ENCODE measurements at regions not wholly inside any gene's neighbourhood (a gene's known extent, or its start where the extent isn't known, plus 50 kb on each side); places are given as distances from the start of the nearest gene placed in this dataset.
"Not testable (repeated sequence)": the region's sequence is repeated elsewhere in the genome, so short reads cannot be mapped to it uniquely, and the experiment has no call there.

- no peak for DNase-seq (ENCODE audit: low spot score)
Observed at GRCh38 chr5:91824406-91824805, 441.3 kb upstream of the ARRDC3 start.

GRCh38 chr5:91820874-91821273 is 437.8 kb upstream of the ARRDC3 start:
- DNase-seq (ENCODE audit: low spot score), result no peak

GRCh38 chr5:91816681-91817080 is 433.6 kb upstream of the ARRDC3 start:
- no peak for DNase-seq (ENCODE audit: low spot score)

GRCh38 chr5:91797576-91797975 is 414.5 kb upstream of the ARRDC3 start:
- no peak for DNase-seq (ENCODE audit: low spot score)

- no peak for DNase-seq (ENCODE audit: low spot score)
Observed at GRCh38 chr5:91794856-91795548, 411.9 kb upstream of the ARRDC3 start.

GRCh38 chr5:91794455-91794854 is 411.3 kb upstream of the ARRDC3 start:
- no peak for DNase-seq (ENCODE audit: low spot score)

GRCh38 chr5:91787718-91788117 is 404.6 kb upstream of the ARRDC3 start:
- DNase-seq (ENCODE audit: low spot score), result no peak

GRCh38 chr5:91777671-91778070 is 394.6 kb upstream of the ARRDC3 start:
- DNase-seq (ENCODE audit: low spot score), result no peak

- DNase-seq (ENCODE audit: low spot score), result no peak
Observed at GRCh38 chr5:91776249-91776648, 393.1 kb upstream of the ARRDC3 start.

- no peak for DNase-seq (ENCODE audit: low spot score)
Observed at GRCh38 chr5:91770400-91770799, 387.3 kb upstream of the ARRDC3 start.

GRCh38 chr5:91757383-91757782 is 374.3 kb upstream of the ARRDC3 start:
- DNase-seq (ENCODE audit: low spot score), result not testable (repeated sequence)

- DNase-seq (ENCODE audit: low spot score), result no peak
Observed at GRCh38 chr5:91754990-91755389, 371.9 kb upstream of the ARRDC3 start.

- not testable (repeated sequence) for DNase-seq (ENCODE audit: low spot score)
Observed at GRCh38 chr5:91744470-91744869, 361.4 kb upstream of the ARRDC3 start.

- DNase-seq (ENCODE audit: low spot score), result no peak
Observed at GRCh38 chr5:91742550-91742949, 359.4 kb upstream of the ARRDC3 start.

GRCh38 chr5:91741764-91742505 is 358.8 kb upstream of the ARRDC3 start:
- DNase-seq (ENCODE audit: low spot score), result no peak

GRCh38 chr5:91730026-91730425 is 346.9 kb upstream of the ARRDC3 start:
- DNase-seq (ENCODE audit: low spot score), result no peak

- no peak for DNase-seq (ENCODE audit: low spot score)
Observed at GRCh38 chr5:91727463-91727862, 344.3 kb upstream of the ARRDC3 start.

GRCh38 chr5:91722736-91723467 is 339.8 kb upstream of the ARRDC3 start:
- no peak for DNase-seq (ENCODE audit: low spot score)

GRCh38 chr5:91712718-91713117 is 329.6 kb upstream of the ARRDC3 start:
- DNase-seq (ENCODE audit: low spot score), result no peak

GRCh38 chr5:91707521-91707841 is 324.4 kb upstream of the ARRDC3 start:
- no peak for DNase-seq (ENCODE audit: low spot score)

GRCh38 chr5:91706785-91707520 is 323.8 kb upstream of the ARRDC3 start:
- DNase-seq (ENCODE audit: low spot score), result no peak

- DNase-seq (ENCODE audit: low spot score), result no peak
Observed at GRCh38 chr5:91703128-91703527, 320.0 kb upstream of the ARRDC3 start.

Measured in CD4-positive, alpha-beta T cell treated with Interleukin-15 for 4 hours (primary cell).